ENCODE measurements at regions not wholly inside any gene's neighbourhood (a gene's known extent, or its start where the extent isn't known, plus 50 kb on each side); places are given as distances from the start of the nearest gene placed in this dataset.

DNA sequence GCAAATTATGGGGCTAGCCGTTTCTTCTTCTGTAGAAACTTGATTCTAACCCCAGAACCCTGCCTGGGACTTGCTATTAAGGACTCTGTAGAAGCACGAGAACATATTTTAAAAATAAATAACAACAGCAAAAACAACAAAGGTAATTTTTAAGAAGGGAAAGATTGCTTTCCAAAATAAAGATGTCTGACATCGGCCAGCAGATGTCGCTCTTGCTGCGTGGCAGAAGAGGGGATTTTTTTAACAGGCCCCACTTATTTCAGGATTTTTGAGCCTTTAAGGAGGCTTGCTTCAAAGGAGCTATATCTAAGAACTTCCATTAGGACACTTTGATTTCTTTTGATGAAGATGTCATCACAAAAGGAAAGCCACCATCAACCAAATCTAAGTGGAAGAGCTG, 62.8 kb upstream of the EGFL6 start:
- Histone ChIP-seq H3K4me3 (no peak overlapping the region), H3K27ac (no peak overlapping the region), H3K4me1 (no peaks in the 10 kb centered on the region), H3K27me3 (no peaks in the 10 kb centered on the region), H3K36me3 (no peaks in the 10 kb centered on the region), H3K9me3 (no peaks in the 10 kb centered on the region)
- intact Hi-C loops (cut with DNase I; ENCODE audit: low total_unique reads), result loop anchor here (5.0 kb wide), 1 partner anchor 526 kb away; no protein-coding TSS in a partner anchor
- no peak for TF ChIP-seq POLR2A (IDR thresholded peaks at IDR 0.05)
- peak; percentile 67 to 82 (median 74) for TF ChIP-seq CTCF (IDR thresholded peaks at IDR 0.05)
- DNase-seq, result peak; percentile 34 to 45

- Histone ChIP-seq H3K36me3 (no peaks in the 10 kb centered on the region), H3K27ac (no peak overlapping the region), H3K27me3 (no peaks in the 10 kb centered on the region), H3K4me1 (no peaks in the 10 kb centered on the region), H3K4me3 (no peak overlapping the region), H3K9me3 (no peaks in the 10 kb centered on the region)
- intact Hi-C loops (cut with DNase I; ENCODE audit: low total_unique reads), result no loop called here
- no peak for DNase-seq
- TF ChIP-seq CTCF (IDR thresholded peaks at IDR 0.05) (no peak), POLR2A (IDR thresholded peaks at IDR 0.05) (no peak)
Measured at GRCh38 chrX:13502590-13502989, 66.8 kb upstream of the EGFL6 start.

GRCh38 chrX:13499736-13500135, 69.7 kb upstream of the EGFL6 start:
- Histone ChIP-seq H3K36me3 (no peaks in the 10 kb centered on the region), H3K27ac (no peak overlapping the region), H3K9me3 (no peaks in the 10 kb centered on the region), H3K4me3 (no peak overlapping the region), H3K27me3 (no peaks in the 10 kb centered on the region), H3K4me1 (no peaks in the 10 kb centered on the region)
- TF ChIP-seq POLR2A (IDR thresholded peaks at IDR 0.05), result no peak
- no peak for TF ChIP-seq CTCF (IDR thresholded peaks at IDR 0.05)
- intact Hi-C loops (cut with DNase I; ENCODE audit: low total_unique reads), result loop anchor here (10.0 kb wide), 1 partner anchor 545 kb away; no protein-coding TSS in a partner anchor
- DNase-seq, result no peak

DNA sequence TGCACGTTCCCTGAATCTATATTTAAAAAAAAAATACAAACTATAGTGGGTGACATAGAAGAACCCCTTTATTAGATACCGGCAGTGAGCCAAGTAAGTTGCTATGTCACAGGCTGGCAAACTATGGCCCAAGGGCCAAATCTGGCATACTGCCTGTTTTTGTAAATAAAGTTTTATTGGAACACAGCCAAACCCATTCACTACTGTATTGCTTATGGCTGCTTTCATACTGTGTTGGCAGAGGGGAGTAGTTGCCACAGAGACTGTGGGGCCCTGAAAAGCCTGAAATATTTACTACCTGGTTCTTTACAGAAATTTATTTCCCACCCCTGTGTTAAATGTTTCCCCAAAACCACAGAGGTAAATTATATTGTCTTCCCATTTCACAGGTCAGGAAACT, 71.2 kb upstream of the EGFL6 start:
- Histone ChIP-seq H3K36me3 (no peaks in the 10 kb centered on the region), H3K27ac (no peak overlapping the region), H3K27me3 (no peaks in the 10 kb centered on the region), H3K9me3 (no peaks in the 10 kb centered on the region), H3K4me3 (no peak overlapping the region), H3K4me1 (no peaks in the 10 kb centered on the region)
- intact Hi-C loops (cut with DNase I; ENCODE audit: low total_unique reads), result loop anchor here (10.0 kb wide), 1 partner anchor 543 kb away; no protein-coding TSS in a partner anchor
- no peak for DNase-seq
- TF ChIP-seq POLR2A (IDR thresholded peaks at IDR 0.05) (no peak), CTCF (IDR thresholded peaks at IDR 0.05) (no peak)

- no peaks in the 10 kb centered on the region for H3K36me3 ChIP-seq
- intact Hi-C loops (cut with DNase I; ENCODE audit: low total_unique reads), result loop anchor here (10.0 kb wide), 1 partner anchor 540 kb away; no protein-coding TSS in a partner anchor
- no peak for DNase-seq
- H3K4me1 ChIP-seq, result no peaks in the 10 kb centered on the region
- no peak overlapping the region for H3K27ac ChIP-seq
- no peak for TF ChIP-seq CTCF (IDR thresholded peaks at IDR 0.05)
- TF ChIP-seq POLR2A (IDR thresholded peaks at IDR 0.05), result no peak
- no peaks in the 10 kb centered on the region for H3K27me3 ChIP-seq
- no peak overlapping the region for H3K4me3 ChIP-seq
- H3K9me3 ChIP-seq, result no peaks in the 10 kb centered on the region
Measured at GRCh38 chrX:13495232-13495631, 74.2 kb upstream of the EGFL6 start.

Measured in uterus (tissue), 3 donors.